Keratinocyte (primary cell): ENCODE measurements at regions not wholly inside any gene's neighbourhood (a gene's known extent, or its start where the extent isn't known, plus 50 kb on each side); places are given as distances from the start of the nearest gene placed in this dataset.

Source experiments
- EZH2 ChIP-seq: IDR thresholded peaks from one replicate; pipeline ENCODE4 v1.6.1; 2012; ENCODE audit warnings: inconsistent platforms, mild to moderate bottlenecking, low read length, moderate library complexity
- TF ChIP-seq, protein P1 (sequence below), 3 experiments: IDR thresholded peaks in 1 of 3; conservative IDR thresholded peaks in 1 of 3; optimal IDR thresholded peaks in 1 of 3; 2 replicates in 2 of 3; 3 replicates in 1 of 3; pipeline versions ENCODE3 to v1.5.1; 2011; ENCODE audit warnings: low read length in 3 of 3, mild to moderate bottlenecking in 3 of 3, moderate library complexity in 2 of 3, control low read depth in 1 of 3, inconsistent platforms in 1 of 3; ENCODE audit not compliant: insufficient read depth in 2 of 3; ENCODE audit errors: extremely low read depth in 1 of 3

- TF ChIP-seq, protein P1, sequence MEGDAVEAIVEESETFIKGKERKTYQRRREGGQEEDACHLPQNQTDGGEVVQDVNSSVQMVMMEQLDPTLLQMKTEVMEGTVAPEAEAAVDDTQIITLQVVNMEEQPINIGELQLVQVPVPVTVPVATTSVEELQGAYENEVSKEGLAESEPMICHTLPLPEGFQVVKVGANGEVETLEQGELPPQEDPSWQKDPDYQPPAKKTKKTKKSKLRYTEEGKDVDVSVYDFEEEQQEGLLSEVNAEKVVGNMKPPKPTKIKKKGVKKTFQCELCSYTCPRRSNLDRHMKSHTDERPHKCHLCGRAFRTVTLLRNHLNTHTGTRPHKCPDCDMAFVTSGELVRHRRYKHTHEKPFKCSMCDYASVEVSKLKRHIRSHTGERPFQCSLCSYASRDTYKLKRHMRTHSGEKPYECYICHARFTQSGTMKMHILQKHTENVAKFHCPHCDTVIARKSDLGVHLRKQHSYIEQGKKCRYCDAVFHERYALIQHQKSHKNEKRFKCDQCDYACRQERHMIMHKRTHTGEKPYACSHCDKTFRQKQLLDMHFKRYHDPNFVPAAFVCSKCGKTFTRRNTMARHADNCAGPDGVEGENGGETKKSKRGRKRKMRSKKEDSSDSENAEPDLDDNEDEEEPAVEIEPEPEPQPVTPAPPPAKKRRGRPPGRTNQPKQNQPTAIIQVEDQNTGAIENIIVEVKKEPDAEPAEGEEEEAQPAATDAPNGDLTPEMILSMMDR (optimal IDR thresholded peaks at IDR 0.05 in 1 of 3, IDR thresholded peaks at IDR 0.05 in 1 of 3, conservative IDR thresholded peaks at IDR 0.05 in 1 of 3; ENCODE audit: extremely low read depth in 1 of 3, insufficient read depth in 2 of 3, low read length in 3 of 3): no peak
- TF ChIP-seq EZH2: no peak
Measured at GRCh38 chr17:72254808-72255449, 134.1 kb downstream of the SOX9 start.
